BLaER1 (cell line): ENCODE measurements at regions not wholly inside any gene's neighbourhood (a gene's known extent, or its start where the extent isn't known, plus 50 kb on each side); places are given as distances from the start of the nearest gene placed in this dataset.

Experiments used
- H3K27ac ChIP-seq: shearing (Covaris generic); formaldehyde crosslinking; 2 replicates; pipeline ENCODE4 v1.8.1; 2022
- H3K27me3 ChIP-seq: shearing (Covaris generic); formaldehyde crosslinking; 2 replicates; pipeline ENCODE4 v1.8.1; 2022
- H3K36me3 ChIP-seq: shearing (Covaris generic); formaldehyde crosslinking; 2 replicates; pipeline ENCODE4 v1.8.1; 2022
- H3K4me1 ChIP-seq: shearing (Covaris generic); formaldehyde crosslinking; 2 replicates; pipeline ENCODE4 v1.8.1; 2022
- H3K4me2 ChIP-seq: shearing (Covaris generic); formaldehyde crosslinking; 2 replicates; pipeline ENCODE4 v1.8.1; 2022
- H3K4me3 ChIP-seq: shearing (Covaris generic); formaldehyde crosslinking; 2 replicates; pipeline ENCODE4 v1.8.1; 2022
- H3K9ac ChIP-seq: shearing (Covaris generic); formaldehyde crosslinking; 2 replicates; pipeline ENCODE4 v1.8.1; 2022
- H3K9me3 ChIP-seq: shearing (Covaris generic); formaldehyde crosslinking; 2 replicates; pipeline ENCODE4 v1.8.1; 2022
- H4K20me1 ChIP-seq: shearing (Covaris generic); formaldehyde crosslinking; 2 replicates; pipeline ENCODE4 v1.8.1; 2022
- Cebpa-rat ChIP-seq: shearing (Covaris generic); IDR thresholded peaks from 2 replicates; pipeline ENCODE4 v1.8.1; 2022

DNA sequence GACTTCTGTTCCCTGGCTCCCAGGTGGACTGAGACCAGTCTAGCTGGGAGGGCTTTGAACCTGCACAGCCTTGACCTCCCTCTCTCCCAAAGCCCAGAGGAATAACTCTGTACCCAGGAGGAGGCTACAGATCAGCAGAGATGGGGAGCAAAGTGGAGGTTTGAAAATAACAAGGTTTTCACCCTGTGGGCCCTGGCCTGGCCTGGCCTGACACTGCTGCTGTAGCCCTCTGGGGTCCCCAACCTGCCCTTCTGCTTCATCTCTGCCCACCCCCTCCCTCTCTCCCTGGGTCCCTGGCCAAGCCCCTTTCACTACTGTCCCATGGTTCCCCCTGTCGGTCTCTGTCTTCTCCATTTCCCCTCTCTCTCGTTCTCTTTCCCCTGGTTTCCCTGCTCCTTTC lies 225.2 kb downstream of the BUD13 start:
- H3K9me3 ChIP-seq = peaks cover 8% of the 10 kb centered on the region
- H3K36me3 ChIP-seq = no peaks in the 10 kb centered on the region
- no peak for TF ChIP-seq Cebpa-rat
- H3K4me3 ChIP-seq = no peak overlapping the region
- H4K20me1 ChIP-seq = no peaks in the 10 kb centered on the region
- no peaks in the 10 kb centered on the region for H3K27me3 ChIP-seq
- no peak overlapping the region for H3K27ac ChIP-seq
- H3K4me1 ChIP-seq = no peaks in the 10 kb centered on the region
- no peak overlapping the region for H3K9ac ChIP-seq
- H3K4me2 ChIP-seq = no peak overlapping the region

- no peak overlapping the region for H3K4me2 ChIP-seq
- no peak overlapping the region for H3K27ac ChIP-seq
- H3K9me3 ChIP-seq = peaks cover 8% of the 10 kb centered on the region
- H4K20me1 ChIP-seq = no peaks in the 10 kb centered on the region
- no peak for TF ChIP-seq Cebpa-rat
- no peaks in the 10 kb centered on the region for H3K36me3 ChIP-seq
- H3K27me3 ChIP-seq = no peaks in the 10 kb centered on the region
- H3K4me1 ChIP-seq = no peaks in the 10 kb centered on the region
- H3K9ac ChIP-seq = no peak overlapping the region
- no peak overlapping the region for H3K4me3 ChIP-seq
Observed at GRCh38 chr11:116545912-116546311, 226.9 kb downstream of the BUD13 start.

DNA sequence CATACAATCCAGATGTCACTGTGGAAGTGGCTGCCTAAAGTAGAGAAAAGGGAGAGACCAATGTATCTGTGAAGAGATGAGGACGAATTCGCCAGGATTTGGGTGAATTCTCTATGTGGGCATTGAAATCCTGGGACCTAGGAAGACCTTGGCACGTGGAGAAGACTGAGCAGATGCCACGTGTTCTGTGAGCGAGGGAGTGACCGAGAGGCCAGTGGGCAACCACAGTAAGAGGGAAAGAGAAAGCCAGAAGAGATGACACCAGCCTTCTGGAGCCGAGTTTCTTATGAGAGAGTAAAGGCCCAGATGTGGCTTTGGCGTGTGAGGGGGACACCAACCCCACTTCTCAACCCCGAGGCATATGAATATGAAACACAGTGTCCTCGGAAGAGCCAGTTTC lies 228.1 kb downstream of the BUD13 start:
- Histone ChIP-seq H3K4me1 (no peaks in the 10 kb centered on the region), H3K9me3 (peaks cover 8% of the 10 kb centered on the region), H3K27me3 (no peaks in the 10 kb centered on the region), H3K9ac (no peak overlapping the region), H3K27ac (no peak overlapping the region), H3K36me3 (no peaks in the 10 kb centered on the region), H3K4me3 (no peak overlapping the region), H3K4me2 (no peak overlapping the region), H4K20me1 (no peaks in the 10 kb centered on the region)
- TF ChIP-seq Cebpa-rat = no peak

- Histone ChIP-seq H3K4me3 (no peak overlapping the region), H3K4me2 (no peak overlapping the region)
Observed at GRCh38 chr11:116543911-116544475, 228.8 kb downstream of the BUD13 start.

GRCh38 chr11:116543099-116543498 lies 229.7 kb downstream of the BUD13 start:
- H3K27me3 ChIP-seq = no peaks in the 10 kb centered on the region
- H3K36me3 ChIP-seq = no peaks in the 10 kb centered on the region
- H3K4me2 ChIP-seq = no peak overlapping the region
- no peak overlapping the region for H3K9ac ChIP-seq
- no peaks in the 10 kb centered on the region for H3K4me1 ChIP-seq
- no peaks in the 10 kb centered on the region for H3K9me3 ChIP-seq
- H3K4me3 ChIP-seq = no peak overlapping the region
- no peak for TF ChIP-seq Cebpa-rat
- H3K27ac ChIP-seq = no peak overlapping the region
- H4K20me1 ChIP-seq = no peaks in the 10 kb centered on the region

More at GRCh38 chr11:116543911-116544475, 228.8 kb downstream of the BUD13 start:
- H4K20me1 ChIP-seq = no peaks in the 10 kb centered on the region
- H3K36me3 ChIP-seq = no peaks in the 10 kb centered on the region
- no peaks in the 10 kb centered on the region for H3K4me1 ChIP-seq
- peaks cover 4% of the 10 kb centered on the region for H3K9me3 ChIP-seq
- no peak overlapping the region for H3K27ac ChIP-seq
- H3K27me3 ChIP-seq = no peaks in the 10 kb centered on the region
- no peak overlapping the region for H3K9ac ChIP-seq
- TF ChIP-seq Cebpa-rat = no peak

GRCh38 chr11:116542406-116542805 lies 230.4 kb downstream of the BUD13 start:
- TF ChIP-seq Cebpa-rat = no peak
- Histone ChIP-seq H3K4me3 (no peak overlapping the region), H3K4me2 (no peak overlapping the region), H3K4me1 (no peaks in the 10 kb centered on the region), H4K20me1 (no peaks in the 10 kb centered on the region), H3K9ac (no peak overlapping the region), H3K36me3 (no peaks in the 10 kb centered on the region), H3K27me3 (no peaks in the 10 kb centered on the region), H3K27ac (no peak overlapping the region), H3K9me3 (no peaks in the 10 kb centered on the region)

GRCh38 chr11:116541460-116541859 lies 231.3 kb downstream of the BUD13 start:
- Histone ChIP-seq H3K4me1 (no peaks in the 10 kb centered on the region), H3K4me3 (no peak overlapping the region), H3K9me3 (no peaks in the 10 kb centered on the region), H3K36me3 (no peaks in the 10 kb centered on the region), H4K20me1 (no peaks in the 10 kb centered on the region), H3K27ac (no peak overlapping the region), H3K9ac (no peak overlapping the region), H3K27me3 (no peaks in the 10 kb centered on the region), H3K4me2 (no peak overlapping the region)
- no peak for TF ChIP-seq Cebpa-rat

GRCh38 chr11:116540645-116541304 lies 232.0 kb downstream of the BUD13 start:
- Histone ChIP-seq H3K9ac (no peak overlapping the region), H3K4me3 (no peak overlapping the region), H3K9me3 (no peaks in the 10 kb centered on the region), H3K4me2 (no peak overlapping the region), H3K27me3 (no peaks in the 10 kb centered on the region), H3K36me3 (no peaks in the 10 kb centered on the region), H4K20me1 (no peaks in the 10 kb centered on the region), H3K4me1 (no peaks in the 10 kb centered on the region), H3K27ac (no peak overlapping the region)
- no peak for TF ChIP-seq Cebpa-rat

DNA sequence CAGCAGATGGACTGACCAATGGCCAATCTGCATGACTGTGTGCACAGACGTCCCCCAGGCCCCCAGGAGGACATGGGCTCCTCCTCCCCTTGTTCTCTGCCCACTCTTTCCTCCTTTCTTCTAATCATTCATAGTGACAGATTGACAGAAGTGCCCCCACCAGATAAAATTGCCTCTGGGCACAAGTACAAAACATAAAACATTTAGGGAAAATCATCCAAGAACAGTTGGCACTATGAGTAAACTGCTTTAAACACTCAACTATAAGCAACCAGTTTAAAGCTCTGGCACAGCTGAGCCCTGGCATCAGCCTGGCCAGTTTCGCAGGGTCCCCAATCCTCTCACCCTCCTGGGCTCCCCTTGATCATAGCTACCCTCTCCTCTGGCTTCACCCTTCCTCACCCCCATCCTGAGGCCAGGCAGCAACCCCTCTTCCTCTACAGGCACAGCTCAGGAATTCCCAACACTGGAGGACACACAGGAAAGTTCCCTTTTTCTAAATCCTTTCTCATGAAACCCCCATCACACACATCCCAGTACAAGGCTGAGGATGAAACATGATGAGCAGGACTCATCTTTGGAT lies 232.9 kb downstream of the BUD13 start:
- no peak overlapping the region for H3K9ac ChIP-seq
- no peak for TF ChIP-seq Cebpa-rat
- H3K4me3 ChIP-seq = no peak overlapping the region
- no peaks in the 10 kb centered on the region for H3K4me1 ChIP-seq
- H3K9me3 ChIP-seq = no peaks in the 10 kb centered on the region
- no peak overlapping the region for H3K4me2 ChIP-seq
- H4K20me1 ChIP-seq = no peaks in the 10 kb centered on the region
- no peak overlapping the region for H3K27ac ChIP-seq
- no peaks in the 10 kb centered on the region for H3K27me3 ChIP-seq
- no peaks in the 10 kb centered on the region for H3K36me3 ChIP-seq

DNA sequence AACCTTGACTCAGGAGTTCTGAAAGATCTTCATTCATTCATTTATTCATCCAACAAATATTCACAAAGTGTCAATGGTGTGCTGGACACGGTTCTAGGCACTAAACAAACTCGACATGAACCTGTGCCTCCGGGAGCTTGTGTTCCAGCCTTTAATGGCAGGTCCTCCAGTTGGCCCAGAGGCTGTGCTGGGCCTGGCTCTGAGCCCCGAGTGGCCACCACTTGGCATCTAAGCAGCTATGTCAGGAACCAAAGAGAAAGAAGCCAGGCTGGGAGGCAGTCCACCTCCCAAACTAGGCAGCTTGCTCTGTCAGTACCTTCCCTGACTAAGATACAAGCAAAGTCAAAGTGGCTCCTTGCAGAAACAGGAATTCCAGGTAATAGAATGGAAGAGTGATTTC lies 233.6 kb downstream of the BUD13 start:
- no peak for TF ChIP-seq Cebpa-rat
- no peaks in the 10 kb centered on the region for H3K27me3 ChIP-seq
- no peak overlapping the region for H3K27ac ChIP-seq
- H3K9me3 ChIP-seq = no peaks in the 10 kb centered on the region
- no peak overlapping the region for H3K4me2 ChIP-seq
- H3K9ac ChIP-seq = no peak overlapping the region
- no peaks in the 10 kb centered on the region for H3K4me1 ChIP-seq
- no peaks in the 10 kb centered on the region for H4K20me1 ChIP-seq
- H3K36me3 ChIP-seq = no peaks in the 10 kb centered on the region
- H3K4me3 ChIP-seq = no peak overlapping the region
